Kidney epithelial cell (primary cell): ENCODE measurements at regions not wholly inside any gene's neighbourhood (a gene's known extent, or its start where the extent isn't known, plus 50 kb on each side); places are given as distances from the start of the nearest gene placed in this dataset.
A peak's percentile ranks its signal among the peaks of the same experiment; 100 is the strongest.

Experiments
- DNase-seq: peaks from one replicate; pipeline ENCODE4 v3.0.0-alpha.2; 2010; ENCODE audit warnings: low read depth
- H3K27me3 ChIP-seq: 2 replicates; pipeline ENCODE4 v1.6.0; 2011; ENCODE audit warnings: low read length; ENCODE audit not compliant: control insufficient read depth, insufficient read depth
- H3K36me3 ChIP-seq: 2 replicates; pipeline ENCODE4 v1.5.1; 2011; ENCODE audit warnings: low read length; ENCODE audit not compliant: control insufficient read depth, insufficient read depth
- H3K4me3 ChIP-seq: 2 replicates; pipeline ENCODE4 v1.5.1; 2011; ENCODE audit warnings: low read depth, mild to moderate bottlenecking, control low read depth, low read length
- TF ChIP-seq, protein P1 (sequence below): IDR thresholded peaks from 2 replicates; pipeline ENCODE4 v1.5.1; 2011; ENCODE audit warnings: mild to moderate bottlenecking, moderate library complexity, low read length, control low read depth, inconsistent platforms; ENCODE audit not compliant: insufficient read depth, poor library complexity, severe bottlenecking

- DNase-seq, result no peak
- Histone ChIP-seq H3K36me3 (no peaks in the 10 kb centered on the region), H3K27me3 (no peaks in the 10 kb centered on the region), H3K4me3 (no peak overlapping the region)
- TF ChIP-seq, protein P1, sequence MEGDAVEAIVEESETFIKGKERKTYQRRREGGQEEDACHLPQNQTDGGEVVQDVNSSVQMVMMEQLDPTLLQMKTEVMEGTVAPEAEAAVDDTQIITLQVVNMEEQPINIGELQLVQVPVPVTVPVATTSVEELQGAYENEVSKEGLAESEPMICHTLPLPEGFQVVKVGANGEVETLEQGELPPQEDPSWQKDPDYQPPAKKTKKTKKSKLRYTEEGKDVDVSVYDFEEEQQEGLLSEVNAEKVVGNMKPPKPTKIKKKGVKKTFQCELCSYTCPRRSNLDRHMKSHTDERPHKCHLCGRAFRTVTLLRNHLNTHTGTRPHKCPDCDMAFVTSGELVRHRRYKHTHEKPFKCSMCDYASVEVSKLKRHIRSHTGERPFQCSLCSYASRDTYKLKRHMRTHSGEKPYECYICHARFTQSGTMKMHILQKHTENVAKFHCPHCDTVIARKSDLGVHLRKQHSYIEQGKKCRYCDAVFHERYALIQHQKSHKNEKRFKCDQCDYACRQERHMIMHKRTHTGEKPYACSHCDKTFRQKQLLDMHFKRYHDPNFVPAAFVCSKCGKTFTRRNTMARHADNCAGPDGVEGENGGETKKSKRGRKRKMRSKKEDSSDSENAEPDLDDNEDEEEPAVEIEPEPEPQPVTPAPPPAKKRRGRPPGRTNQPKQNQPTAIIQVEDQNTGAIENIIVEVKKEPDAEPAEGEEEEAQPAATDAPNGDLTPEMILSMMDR, result no peak
Observed at GRCh38 chr9:20023961-20024571, 235.2 kb upstream of the SLC24A2 start.

GRCh38 chr9:20023210-20023905, 234.5 kb upstream of the SLC24A2 start:
- TF ChIP-seq, protein P1, result no peak
- Histone ChIP-seq H3K36me3 (no peaks in the 10 kb centered on the region), H3K4me3 (no peak overlapping the region), H3K27me3 (no peaks in the 10 kb centered on the region)
- DNase-seq, result no peak

DNA sequence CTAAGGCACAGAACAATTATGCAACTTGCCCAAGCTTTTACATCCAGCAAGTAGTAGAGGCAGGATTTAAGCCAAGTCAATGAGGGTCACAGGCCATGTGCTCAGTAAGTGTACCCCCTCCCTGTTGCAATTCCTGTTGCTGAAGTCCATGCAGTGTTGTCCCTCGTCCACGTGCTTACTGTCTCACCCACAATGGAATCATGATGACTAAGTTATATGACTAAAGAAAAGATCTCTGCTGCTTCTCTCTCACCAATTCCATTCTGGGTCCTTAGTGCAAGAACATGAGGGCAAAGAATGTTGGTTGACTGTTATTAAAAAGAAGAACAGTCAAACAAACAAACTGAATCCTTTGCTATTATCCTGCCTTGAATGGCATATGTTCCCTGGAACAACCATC, 233.6 kb upstream of the SLC24A2 start:
- no peak overlapping the region for H3K4me3 ChIP-seq
- DNase-seq, result peak; percentile 55
- H3K27me3 ChIP-seq, result no peaks in the 10 kb centered on the region
- TF ChIP-seq, protein P1, result no peak
- H3K36me3 ChIP-seq, result no peaks in the 10 kb centered on the region

DNA sequence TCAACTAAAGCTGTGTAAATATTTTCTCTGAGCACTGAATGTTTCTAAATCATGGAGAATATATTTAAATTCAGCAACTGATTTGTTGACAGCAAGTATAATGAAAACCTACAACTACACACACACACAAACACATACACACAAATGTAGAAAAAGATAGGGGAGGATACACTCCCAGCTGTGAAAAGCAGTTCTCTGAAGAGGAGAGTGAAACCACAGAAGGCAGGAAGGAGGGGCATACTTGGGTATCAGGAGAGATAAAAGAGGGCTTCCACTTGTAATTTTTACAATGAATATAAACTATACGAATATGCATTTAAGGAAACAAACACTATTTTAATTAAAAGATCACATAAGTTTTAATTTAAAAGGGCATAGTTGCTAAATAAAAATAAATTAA, 227.8 kb upstream of the SLC24A2 start:
- no peaks in the 10 kb centered on the region for H3K27me3 ChIP-seq
- no peaks in the 10 kb centered on the region for H3K36me3 ChIP-seq
- TF ChIP-seq, protein P1, result no peak
- DNase-seq, result no peak
- H3K4me3 ChIP-seq, result no peak overlapping the region

- DNase-seq, result no peak
- H3K36me3 ChIP-seq, result no peaks in the 10 kb centered on the region
- H3K27me3 ChIP-seq, result no peaks in the 10 kb centered on the region
- H3K4me3 ChIP-seq, result no peak overlapping the region
- TF ChIP-seq, protein P1, result no peak
Observed at GRCh38 chr9:20015427-20015931, 226.6 kb upstream of the SLC24A2 start.

DNA sequence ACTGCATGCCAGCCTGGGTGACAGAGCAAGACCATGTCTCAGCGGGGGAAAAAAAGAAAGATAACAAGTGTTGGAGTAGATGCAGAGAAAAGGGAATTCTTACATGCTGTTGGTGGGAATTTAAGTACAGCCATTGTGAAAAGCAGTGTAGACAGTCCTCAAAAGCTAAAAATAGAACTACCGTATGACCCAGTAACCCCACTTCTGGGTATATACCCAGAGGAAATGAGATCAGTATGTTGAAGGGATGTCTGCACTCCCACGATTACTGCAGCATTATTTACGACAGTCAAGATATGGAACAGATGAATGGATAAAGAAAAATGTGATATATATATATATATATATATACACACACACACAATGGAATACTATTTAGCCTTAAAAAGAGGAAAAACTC, 225.3 kb upstream of the SLC24A2 start:
- Histone ChIP-seq H3K4me3 (no peak overlapping the region), H3K27me3 (no peaks in the 10 kb centered on the region), H3K36me3 (no peaks in the 10 kb centered on the region)
- DNase-seq, result no peak
- TF ChIP-seq, protein P1, result no peak
